HG02885 (cell line): ENCODE measurements at regions not wholly inside any gene's neighbourhood (a gene's known extent, or its start where the extent isn't known, plus 50 kb on each side); places are given as distances from the start of the nearest gene placed in this dataset.

Source experiments
- ATAC-seq: cut with Tn5 transposase; IDR thresholded peaks from one replicate; pipeline ENCODE4 v1.9.1; 2021; ENCODE audit warnings: mild to moderate bottlenecking; ENCODE audit not compliant: unreplicated experiment, poor library complexity

DNA sequence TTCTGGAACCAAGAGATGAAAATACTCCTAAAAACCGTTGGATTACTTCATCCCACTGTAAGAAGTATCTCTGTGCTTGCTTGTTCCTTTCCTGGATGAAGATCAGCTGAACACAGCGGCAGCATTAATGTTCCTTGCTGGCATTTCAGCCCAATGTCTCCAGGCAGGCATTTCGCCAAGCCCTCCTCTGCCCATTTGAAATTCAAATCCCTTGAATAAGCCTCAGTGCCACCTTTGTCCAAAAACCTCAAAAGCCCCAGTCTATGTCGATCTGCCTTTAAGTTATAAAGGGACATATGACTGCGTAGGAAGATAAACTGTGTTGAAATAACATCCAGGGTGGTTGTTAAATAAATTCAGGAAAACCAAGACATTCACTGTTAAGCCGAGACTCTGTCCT lies 156.8 kb upstream of the PDZRN3 start:
- no peak for ATAC-seq

DNA sequence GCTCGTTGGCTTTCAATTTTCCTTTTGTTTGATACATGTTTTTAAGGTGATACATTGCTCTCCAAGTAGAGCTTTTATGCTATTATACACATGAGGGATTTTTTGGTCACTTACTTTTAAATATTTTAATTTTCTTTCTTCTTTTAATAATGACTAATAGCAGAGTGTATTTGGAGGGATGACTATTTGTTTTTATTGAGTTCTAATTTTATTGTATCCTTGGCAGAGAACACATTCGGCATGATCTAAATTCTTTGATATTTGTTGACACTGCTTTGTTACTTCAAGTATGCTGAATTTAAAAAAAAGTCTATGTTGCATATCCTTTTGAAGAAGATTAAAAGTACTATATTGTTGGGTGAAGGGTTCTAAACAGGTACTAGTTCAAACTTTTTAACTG lies 149.9 kb upstream of the PDZRN3 start:
- ATAC-seq = no peak

DNA sequence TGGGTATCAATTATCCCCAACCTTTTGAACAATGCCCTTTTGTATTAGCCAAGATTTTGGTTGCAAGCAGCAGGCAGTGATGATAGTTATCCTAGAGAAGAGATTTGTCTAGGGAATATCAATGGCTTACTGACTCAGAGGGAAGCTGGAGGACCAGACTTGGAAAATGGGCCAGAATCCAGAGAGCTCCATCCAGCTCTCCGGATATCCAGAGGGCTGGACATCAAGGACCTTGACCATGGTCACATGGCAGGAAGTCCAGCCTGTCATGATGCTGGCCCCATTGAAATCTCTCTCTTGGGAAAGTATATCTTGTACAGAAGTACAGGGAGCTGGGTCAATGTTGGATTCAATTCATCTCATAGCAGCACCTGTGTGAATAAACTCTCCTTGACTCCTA lies 148.5 kb upstream of the PDZRN3 start:
- no peak for ATAC-seq

DNA sequence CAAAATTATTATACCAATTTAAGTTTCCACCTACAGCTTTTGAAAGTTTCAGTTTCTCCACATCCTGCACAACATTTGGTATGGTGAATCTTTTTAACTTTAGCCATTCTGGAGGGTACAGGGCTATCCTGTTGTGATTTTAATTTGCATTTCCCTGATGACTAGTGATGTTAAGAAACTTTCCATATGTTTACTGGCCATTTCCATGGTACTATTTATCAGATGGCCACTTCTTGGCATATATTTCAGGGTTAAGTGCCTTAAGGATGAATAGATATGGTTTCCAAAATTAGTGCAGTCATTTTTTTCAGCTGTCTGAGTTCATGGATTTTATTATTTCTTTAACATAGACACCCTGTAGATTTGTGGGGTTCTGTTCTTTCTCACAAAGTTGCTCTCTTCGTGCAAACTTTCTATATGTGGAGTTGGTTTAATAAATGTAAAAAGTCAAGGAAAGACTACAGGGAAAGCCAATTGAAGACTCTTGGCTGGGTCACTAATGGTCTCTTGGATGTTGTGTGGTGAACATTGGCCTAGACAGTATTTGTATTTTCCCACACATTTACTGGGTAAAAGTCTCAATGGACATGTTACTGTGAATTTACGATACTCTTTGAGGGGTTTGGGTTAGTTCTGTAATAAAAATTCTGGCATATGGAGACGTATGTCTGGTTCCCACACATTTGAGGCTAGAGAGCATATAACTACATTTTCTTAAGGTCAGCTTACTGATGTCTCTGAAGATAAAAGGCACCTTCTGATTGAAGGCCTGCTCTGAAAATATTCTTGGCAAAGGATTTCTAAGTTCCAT lies 147.5 kb upstream of the PDZRN3 start:
- ATAC-seq = no peak

- no peak for ATAC-seq
Measured at GRCh38 chr3:73768524-73769308, 144.0 kb upstream of the PDZRN3 start.

- ATAC-seq = no peak
Measured at GRCh38 chr3:73766599-73767381, 142.0 kb upstream of the PDZRN3 start.

- ATAC-seq = no peak
Measured at GRCh38 chr3:73765878-73766545, 141.3 kb upstream of the PDZRN3 start.

GRCh38 chr3:73762855-73763254 lies 138.1 kb upstream of the PDZRN3 start:
- no peak for ATAC-seq

DNA sequence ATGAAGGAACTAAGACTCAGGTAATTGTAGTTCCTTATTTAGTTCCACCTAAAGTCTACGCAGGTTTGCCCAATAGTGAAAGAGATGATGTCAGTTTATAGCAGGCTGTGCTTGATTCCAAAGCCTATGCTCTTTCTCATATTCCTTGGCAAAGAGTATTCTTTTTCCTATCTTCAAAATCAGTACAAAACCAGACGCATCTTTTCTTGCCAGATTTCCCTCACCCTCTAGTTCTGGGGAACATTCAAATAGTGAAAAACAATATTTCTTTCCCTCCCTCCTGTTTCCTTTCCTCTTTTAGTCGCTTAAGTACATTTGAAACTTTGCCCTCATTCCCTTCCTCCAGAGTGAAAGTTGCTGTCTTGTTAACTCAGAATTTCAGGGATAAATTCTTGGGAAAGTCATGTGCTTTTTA lies 134.6 kb upstream of the PDZRN3 start:
- ATAC-seq = no peak

- no peak for ATAC-seq
Measured at GRCh38 chr3:73757536-73757935, 132.8 kb upstream of the PDZRN3 start.

- no peak for ATAC-seq
Measured at GRCh38 chr3:73753985-73754384, 129.2 kb upstream of the PDZRN3 start.

DNA sequence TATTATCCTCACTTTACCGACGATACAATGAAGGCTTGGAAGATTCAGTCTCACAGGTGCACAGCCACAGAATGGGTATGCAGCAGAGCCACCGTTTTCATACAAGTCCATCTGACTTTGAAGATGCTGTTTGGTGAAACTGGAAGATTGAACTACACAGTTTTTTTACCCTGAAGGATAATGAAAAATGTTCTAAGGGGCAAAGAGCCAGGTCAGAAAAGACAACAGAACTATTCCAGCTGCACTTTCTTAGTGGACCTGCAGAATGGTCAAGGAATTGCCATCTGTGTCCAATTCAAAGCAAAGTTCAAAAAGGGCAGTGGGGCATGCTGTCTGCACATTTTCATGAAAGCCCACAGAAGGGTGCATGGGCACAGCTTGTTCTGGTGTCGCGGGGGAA lies 127.6 kb upstream of the PDZRN3 start:
- ATAC-seq = no peak

- no peak for ATAC-seq
Measured at GRCh38 chr3:73746623-73747022, 121.9 kb upstream of the PDZRN3 start.

GRCh38 chr3:73745526-73746191 lies 120.9 kb upstream of the PDZRN3 start:
- ATAC-seq = no peak

GRCh38 chr3:73743551-73743950 lies 118.8 kb upstream of the PDZRN3 start:
- ATAC-seq = no peak

DNA sequence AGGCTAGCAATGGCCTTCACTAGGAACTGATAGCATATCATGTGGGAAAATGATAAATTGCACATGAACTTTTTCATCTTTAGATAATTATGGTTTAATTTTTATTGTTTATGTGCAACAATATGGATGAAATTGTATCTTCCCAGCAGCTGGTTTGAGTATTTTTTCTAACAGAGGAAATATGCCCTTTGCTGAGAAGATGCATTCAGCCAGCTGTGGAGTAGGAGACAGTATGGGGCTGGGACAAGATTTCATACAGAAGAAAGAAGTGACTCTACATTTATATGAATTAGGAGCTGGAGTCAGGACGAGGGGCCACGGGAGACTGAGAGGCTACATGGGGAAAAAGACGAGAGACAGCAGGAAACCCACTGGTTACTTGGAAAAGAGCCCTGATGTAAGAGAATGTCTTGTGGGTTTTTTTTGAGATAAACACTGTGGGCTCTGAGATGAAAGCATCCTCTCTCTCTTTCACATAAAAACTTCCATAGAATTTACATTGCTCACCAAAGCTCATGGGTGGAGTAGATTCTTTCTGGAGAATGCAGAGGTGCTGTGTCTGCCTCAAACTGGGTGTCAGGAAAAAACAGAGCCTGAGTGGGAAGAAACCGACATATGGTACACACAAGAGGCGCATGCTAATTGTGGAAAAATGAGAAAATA lies 115.2 kb upstream of the PDZRN3 start:
- no peak for ATAC-seq

- ATAC-seq = no peak
Measured at GRCh38 chr3:73738711-73739110, 114.0 kb upstream of the PDZRN3 start.

GRCh38 chr3:73734211-73735089 lies 109.7 kb upstream of the PDZRN3 start:
- ATAC-seq = no peak
